ENCODE measurements at regions not wholly inside any gene's neighbourhood (a gene's known extent, or its start where the extent isn't known, plus 50 kb on each side); places are given as distances from the start of the nearest gene placed in this dataset.

DNA sequence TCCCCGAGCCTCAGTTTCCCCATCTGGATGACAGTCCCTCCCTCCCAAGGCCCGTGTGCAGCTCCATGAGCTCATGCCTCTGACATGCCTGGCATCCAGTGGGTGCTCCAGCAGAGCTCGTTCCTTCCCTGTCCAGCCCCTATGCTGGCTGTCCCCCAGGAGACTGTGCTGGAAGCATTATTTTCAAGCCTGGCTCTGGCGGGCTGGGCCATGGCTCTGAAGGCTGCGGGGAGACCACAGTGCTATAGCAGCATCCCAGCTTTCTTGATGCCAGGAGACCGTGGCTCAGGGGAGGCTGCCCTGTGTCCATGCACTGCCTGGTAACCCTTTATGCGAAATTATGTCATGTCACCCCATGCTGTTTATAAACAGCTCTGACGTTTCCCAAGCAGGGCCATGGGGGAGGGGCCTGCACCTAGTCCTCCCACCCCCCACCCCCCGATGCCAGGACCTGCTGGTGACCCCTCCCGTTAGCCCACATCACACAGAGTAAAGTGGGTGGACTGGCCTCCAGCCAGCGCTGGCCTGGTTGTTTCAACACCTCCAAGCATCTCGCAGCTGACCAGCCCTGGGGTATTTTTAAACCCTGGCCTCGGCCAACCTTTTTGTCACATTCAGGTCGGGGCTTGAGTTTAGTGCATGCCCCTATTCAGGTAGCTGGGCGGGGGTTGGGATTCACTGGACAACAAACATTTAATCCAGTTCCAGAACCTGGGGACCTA lies 105.9 kb upstream of the ZNF716 start:
- intact Hi-C loops (cut with micrococcal nuclease; ENCODE audit: unreplicated experiment) = no loop called here
- ChIA-PET CTCF (ENCODE audit: unreplicated experiment) (no interaction called here), POLR2A (no interaction called here)
- no peaks in the 10 kb centered on the region for H3K9me2 ChIP-seq (ENCODE audit: insufficient read depth, low read length)
- H3K9me3 ChIP-seq (ENCODE audit: low read length) = no peaks in the 10 kb centered on the region
- no peak overlapping the region for H3K27ac ChIP-seq (ENCODE audit: low read depth, low read length, poor library complexity, severe bottlenecking)
- no TSS peak for BruUV-seq (replicated peaks)
- H3K4me1 ChIP-seq (ENCODE audit: insufficient read depth, low read length, poor library complexity, severe bottlenecking) = no peaks in the 10 kb centered on the region
- no peaks in the 10 kb centered on the region for H3K36me3 ChIP-seq (ENCODE audit: insufficient read depth, low read length)
- H4K20me1 ChIP-seq (ENCODE audit: insufficient read depth, low read length) = no peaks in the 10 kb centered on the region
- no peak for DNase-seq (ENCODE audit: low spot score)
- no peak overlapping the region for H3K4me2 ChIP-seq (ENCODE audit: low read length)
- H3K4me3 ChIP-seq (ENCODE audit: low read depth, low read length, poor library complexity, severe bottlenecking) = no peak overlapping the region
- no peaks in the 10 kb centered on the region for H3K79me2 ChIP-seq (ENCODE audit: insufficient read depth, low read depth, low read length)
- TF ChIP-seq EZH2phosphoT487 (IDR thresholded peaks at IDR 0.05; ENCODE audit: borderline replicate concordance, low read depth, low read length) = no peak
- TF ChIP-seq, protein P1, sequence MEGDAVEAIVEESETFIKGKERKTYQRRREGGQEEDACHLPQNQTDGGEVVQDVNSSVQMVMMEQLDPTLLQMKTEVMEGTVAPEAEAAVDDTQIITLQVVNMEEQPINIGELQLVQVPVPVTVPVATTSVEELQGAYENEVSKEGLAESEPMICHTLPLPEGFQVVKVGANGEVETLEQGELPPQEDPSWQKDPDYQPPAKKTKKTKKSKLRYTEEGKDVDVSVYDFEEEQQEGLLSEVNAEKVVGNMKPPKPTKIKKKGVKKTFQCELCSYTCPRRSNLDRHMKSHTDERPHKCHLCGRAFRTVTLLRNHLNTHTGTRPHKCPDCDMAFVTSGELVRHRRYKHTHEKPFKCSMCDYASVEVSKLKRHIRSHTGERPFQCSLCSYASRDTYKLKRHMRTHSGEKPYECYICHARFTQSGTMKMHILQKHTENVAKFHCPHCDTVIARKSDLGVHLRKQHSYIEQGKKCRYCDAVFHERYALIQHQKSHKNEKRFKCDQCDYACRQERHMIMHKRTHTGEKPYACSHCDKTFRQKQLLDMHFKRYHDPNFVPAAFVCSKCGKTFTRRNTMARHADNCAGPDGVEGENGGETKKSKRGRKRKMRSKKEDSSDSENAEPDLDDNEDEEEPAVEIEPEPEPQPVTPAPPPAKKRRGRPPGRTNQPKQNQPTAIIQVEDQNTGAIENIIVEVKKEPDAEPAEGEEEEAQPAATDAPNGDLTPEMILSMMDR (conservative IDR thresholded peaks at IDR 0.05; ENCODE audit: low read length) = no peak
- H2AFZ ChIP-seq (ENCODE audit: low read length) = no peak overlapping the region

DNA sequence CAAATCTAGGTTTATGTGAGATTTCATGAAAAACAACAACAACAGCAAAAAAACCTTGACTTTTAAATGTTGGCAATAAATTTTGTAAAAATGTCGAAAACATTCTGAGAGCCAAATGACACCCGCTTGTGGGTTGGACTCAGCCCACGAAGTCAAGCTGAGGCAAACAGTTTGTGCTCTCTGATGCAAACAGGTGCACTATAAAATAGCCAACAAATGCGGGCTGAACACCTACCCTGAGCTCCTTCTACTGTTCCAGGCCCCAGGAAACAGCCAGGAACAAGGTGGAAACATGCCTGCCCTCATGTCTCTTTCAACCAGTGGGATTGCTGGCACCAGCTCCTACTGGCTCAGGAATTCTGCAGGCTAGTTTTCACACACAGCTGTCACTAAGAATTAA lies 105.0 kb upstream of the ZNF716 start:
- H2AFZ ChIP-seq (ENCODE audit: low read length) = no peak overlapping the region
- no TSS peak for BruUV-seq (replicated peaks)
- H3K9me3 ChIP-seq (ENCODE audit: low read length) = no peaks in the 10 kb centered on the region
- ChIA-PET CTCF (ENCODE audit: unreplicated experiment) (no interaction called here), POLR2A (no interaction called here)
- H3K27ac ChIP-seq (ENCODE audit: low read depth, low read length, poor library complexity, severe bottlenecking) = no peak overlapping the region
- intact Hi-C loops (cut with micrococcal nuclease; ENCODE audit: unreplicated experiment) = no loop called here
- TF ChIP-seq EZH2phosphoT487 (IDR thresholded peaks at IDR 0.05; ENCODE audit: borderline replicate concordance, low read depth, low read length) = no peak
- TF ChIP-seq, protein P1 (conservative IDR thresholded peaks at IDR 0.05; ENCODE audit: low read length) = no peak
- H3K4me1 ChIP-seq (ENCODE audit: insufficient read depth, low read length, poor library complexity, severe bottlenecking) = no peaks in the 10 kb centered on the region
- no peaks in the 10 kb centered on the region for H3K36me3 ChIP-seq (ENCODE audit: insufficient read depth, low read length)
- DNase-seq (ENCODE audit: low spot score) = no peak
- no peak overlapping the region for H3K4me2 ChIP-seq (ENCODE audit: low read length)
- H3K4me3 ChIP-seq (ENCODE audit: low read depth, low read length, poor library complexity, severe bottlenecking) = no peak overlapping the region
- H3K79me2 ChIP-seq (ENCODE audit: insufficient read depth, low read depth, low read length) = no peaks in the 10 kb centered on the region
- H4K20me1 ChIP-seq (ENCODE audit: insufficient read depth, low read length) = no peaks in the 10 kb centered on the region
- H3K9me2 ChIP-seq (ENCODE audit: insufficient read depth, low read length) = no peaks in the 10 kb centered on the region

DNA sequence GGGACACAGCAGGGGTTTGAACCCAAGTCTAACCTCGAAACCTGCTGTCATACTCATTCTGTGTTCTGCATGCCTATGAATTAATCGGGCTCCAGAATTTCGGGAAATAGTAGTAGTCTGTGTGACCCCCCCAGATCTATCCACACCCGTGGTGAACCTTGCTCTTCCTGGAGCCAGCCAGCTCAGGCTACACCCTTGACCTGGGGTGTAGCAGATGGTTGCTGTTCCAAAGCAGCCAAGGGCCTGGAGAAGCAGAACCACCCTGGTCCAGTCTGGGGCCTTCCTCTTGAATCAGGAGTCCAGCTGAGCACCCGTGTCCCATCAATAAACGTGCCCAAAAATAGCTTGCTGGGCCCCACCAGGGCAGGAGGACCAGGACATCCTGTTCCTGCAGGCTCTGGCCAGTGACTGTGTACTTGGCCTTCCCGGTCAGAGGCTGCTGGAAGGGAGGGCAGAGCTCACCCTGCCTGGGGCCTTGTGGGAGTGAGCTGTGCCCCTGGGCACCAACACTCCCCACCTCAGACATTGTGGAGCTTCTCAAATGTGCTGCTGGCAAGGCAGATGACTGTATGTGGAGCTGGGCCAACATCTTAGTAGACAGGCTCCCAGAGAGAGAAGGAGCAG lies 101.2 kb upstream of the ZNF716 start:
- H3K27ac ChIP-seq (ENCODE audit: low read depth, low read length, poor library complexity, severe bottlenecking) = no peak overlapping the region
- intact Hi-C loops (cut with micrococcal nuclease; ENCODE audit: unreplicated experiment) = no loop called here
- CTCF ChIA-PET (ENCODE audit: unreplicated experiment) = no interaction called here

More for the DNA sequence above, 101.2 kb upstream of the ZNF716 start:
- no peaks in the 10 kb centered on the region for H3K9me2 ChIP-seq (ENCODE audit: insufficient read depth, low read length)
- no peak overlapping the region for H3K4me3 ChIP-seq (ENCODE audit: low read depth, low read length, poor library complexity, severe bottlenecking)
- H3K36me3 ChIP-seq (ENCODE audit: insufficient read depth, low read length) = no peaks in the 10 kb centered on the region
- no peak for DNase-seq (ENCODE audit: low spot score)
- no peak overlapping the region for H3K4me2 ChIP-seq (ENCODE audit: low read length)
- BruUV-seq (replicated peaks) = no TSS peak
- no peaks in the 10 kb centered on the region for H4K20me1 ChIP-seq (ENCODE audit: insufficient read depth, low read length)
- no peaks in the 10 kb centered on the region for H3K9me3 ChIP-seq (ENCODE audit: low read length)
- POLR2A ChIA-PET = no interaction called here
- no peaks in the 10 kb centered on the region for H3K4me1 ChIP-seq (ENCODE audit: insufficient read depth, low read length, poor library complexity, severe bottlenecking)
- no peak overlapping the region for H2AFZ ChIP-seq (ENCODE audit: low read length)
- no peaks in the 10 kb centered on the region for H3K79me2 ChIP-seq (ENCODE audit: insufficient read depth, low read depth, low read length)
- TF ChIP-seq EZH2phosphoT487 (IDR thresholded peaks at IDR 0.05; ENCODE audit: borderline replicate concordance, low read depth, low read length) = no peak
- TF ChIP-seq, protein P1 (conservative IDR thresholded peaks at IDR 0.05; ENCODE audit: low read length) = no peak

Measured in OCI-LY7 (cell line).